HepG2 (cell line): ENCODE measurements at regions not wholly inside any gene's neighbourhood (a gene's known extent, or its start where the extent isn't known, plus 50 kb on each side); places are given as distances from the start of the nearest gene placed in this dataset.

ENCODE experiments used
- POLR2AphosphoS5 ChIP-seq: IDR thresholded peaks from 2 replicates; pipeline ENCODE4 v1.6.1; 2012; ENCODE audit warnings: low read depth, low read length
- RERE ChIP-seq: IDR thresholded peaks from 2 replicates; pipeline ENCODE4 v1.6.1; 2016; ENCODE audit warnings: low read depth, missing genetic modification reagents, missing compliant biosample characterization
- THAP9 ChIP-seq: sonication (generic); formaldehyde crosslinking; IDR thresholded peaks from 2 replicates; pipeline ENCODE4; 2020; ENCODE audit warnings: missing genetic modification reagents, mild to moderate bottlenecking, borderline replicate concordance
- ZBTB39 ChIP-seq: sonication (generic); formaldehyde crosslinking; IDR thresholded peaks from 2 replicates; pipeline ENCODE4 v1.5.0; 2020; ENCODE audit warnings: missing genetic modification reagents
- ZC3H4 ChIP-seq: sonication (generic); formaldehyde crosslinking; IDR thresholded peaks from 2 replicates; pipeline ENCODE4 v1.4.0; 2020; ENCODE audit warnings: missing genetic modification reagents, borderline replicate concordance
- TF ChIP-seq, protein P1 (sequence below): sonication (generic); formaldehyde crosslinking; IDR thresholded peaks from 2 replicates; pipeline ENCODE4 v1.5.1; 2020; ENCODE audit warnings: mild to moderate bottlenecking, missing genetic modification reagents

- TF ChIP-seq, protein P1, sequence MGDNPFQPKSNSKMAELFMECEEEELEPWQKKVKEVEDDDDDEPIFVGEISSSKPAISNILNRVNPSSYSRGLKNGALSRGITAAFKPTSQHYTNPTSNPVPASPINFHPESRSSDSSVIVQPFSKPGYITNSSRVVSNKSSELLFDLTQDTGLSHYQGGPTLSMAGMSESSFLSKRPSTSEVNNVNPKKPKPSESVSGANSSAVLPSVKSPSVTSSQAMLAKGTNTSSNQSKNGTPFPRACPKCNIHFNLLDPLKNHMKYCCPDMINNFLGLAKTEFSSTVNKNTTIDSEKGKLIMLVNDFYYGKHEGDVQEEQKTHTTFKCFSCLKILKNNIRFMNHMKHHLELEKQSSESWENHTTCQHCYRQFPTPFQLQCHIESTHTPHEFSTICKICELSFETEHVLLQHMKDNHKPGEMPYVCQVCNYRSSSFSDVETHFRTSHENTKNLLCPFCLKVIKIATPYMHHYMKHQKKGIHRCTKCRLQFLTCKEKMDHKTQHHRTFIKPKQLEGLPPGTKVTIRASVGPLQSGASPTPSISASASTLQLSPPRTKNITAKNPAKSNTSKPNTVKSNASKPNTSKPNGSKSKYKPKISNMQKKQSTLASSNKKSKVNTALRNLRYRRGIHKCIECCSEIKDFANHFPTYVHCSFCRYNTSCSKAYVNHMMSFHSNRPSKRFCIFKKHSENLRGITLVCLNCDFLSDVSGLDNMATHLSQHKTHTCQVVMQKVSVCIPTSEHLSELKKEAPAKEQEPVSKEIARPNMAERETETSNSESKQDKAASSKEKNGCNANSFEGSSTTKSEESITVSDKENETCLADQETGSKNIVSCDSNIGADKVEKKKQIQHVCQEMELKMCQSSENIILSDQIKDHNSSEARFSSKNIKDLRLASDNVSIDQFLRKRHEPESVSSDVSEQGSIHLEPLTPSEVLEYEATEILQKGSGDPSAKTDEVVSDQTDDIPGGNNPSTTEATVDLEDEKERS (CRISPR knock-in tag), result no peak
- TF ChIP-seq THAP9 (CRISPR knock-in tag) (0 out of 2 replicates have a peak, but pooled peaks have one; percentile 30), ZC3H4 (CRISPR knock-in tag) (no peak), POLR2AphosphoS5 (no peak), ZBTB39 (CRISPR knock-in tag) (no peak), RERE (CRISPR knock-in tag) (no peak)
- TF ChIP-seq, all 625 proteins: peak for 285
Observed at GRCh38 chr7:32427769-32428291, 62.4 kb downstream of the LSM5 start (continued).
